T-helper 1 cell treated with Interleukin-12 subunit alpha and Interleukin-12 subunit beta and Interleukin-4 antibody, amounts not matched to agents 30 ng/mL and 1 ng/mL, for 36 hours (primary cell): ENCODE measurements at regions not wholly inside any gene's neighbourhood (a gene's known extent, or its start where the extent isn't known, plus 50 kb on each side); places are given as distances from the start of the nearest gene placed in this dataset.

ENCODE experiments used
- intact Hi-C: fragments of 100-400 bp; cut with micrococcal nuclease; formaldehyde crosslinking; loops from one replicate; pipeline ENCODE4 v1.15.1; 2024

DNA sequence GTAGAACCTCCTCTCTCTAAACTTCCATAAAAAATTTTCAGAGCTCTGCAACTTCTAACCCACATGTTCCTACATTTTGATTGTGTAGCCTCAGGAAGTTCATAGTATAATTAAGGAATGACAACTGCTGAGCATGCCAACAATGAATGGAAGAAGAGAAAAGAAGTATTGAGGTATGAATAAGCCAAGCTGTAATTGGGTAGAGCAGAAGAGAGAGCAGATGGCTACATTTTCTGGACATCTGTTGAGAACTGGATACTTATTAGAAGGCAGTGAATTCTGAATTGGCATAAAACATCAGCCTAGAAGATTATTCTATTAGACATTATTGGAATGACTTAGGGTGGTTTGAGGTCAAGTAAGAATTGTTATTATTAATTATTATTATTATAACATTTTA lies 728.3 kb upstream of the PHF14 start:
- intact Hi-C loops: no loop called here

GRCh38 chr7:10257438-10257837 lies 716.2 kb upstream of the PHF14 start:
- intact Hi-C loops: no loop called here

DNA sequence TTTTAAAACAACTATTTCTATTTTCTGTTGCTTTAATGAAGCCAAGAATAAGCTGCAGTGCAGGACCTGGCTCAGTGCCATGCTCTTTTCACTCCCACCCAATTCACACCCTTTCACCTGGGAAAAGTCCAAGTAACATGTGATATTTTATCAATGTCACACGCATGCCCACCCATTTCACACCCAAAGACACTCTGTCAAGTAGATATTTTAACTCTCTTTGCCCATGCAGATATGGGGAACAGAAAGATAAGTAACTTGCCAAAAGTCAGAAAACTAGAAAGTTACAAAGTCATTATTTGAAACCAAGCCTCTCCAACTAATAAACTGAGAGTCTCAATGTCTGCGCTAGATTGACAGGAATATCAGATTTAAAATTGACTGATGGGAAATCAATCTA lies 706.7 kb upstream of the PHF14 start:
- intact Hi-C loops: no loop called here

- intact Hi-C loops: no loop called here
Measured at GRCh38 chr7:10268034-10268433, 705.6 kb upstream of the PHF14 start.

DNA sequence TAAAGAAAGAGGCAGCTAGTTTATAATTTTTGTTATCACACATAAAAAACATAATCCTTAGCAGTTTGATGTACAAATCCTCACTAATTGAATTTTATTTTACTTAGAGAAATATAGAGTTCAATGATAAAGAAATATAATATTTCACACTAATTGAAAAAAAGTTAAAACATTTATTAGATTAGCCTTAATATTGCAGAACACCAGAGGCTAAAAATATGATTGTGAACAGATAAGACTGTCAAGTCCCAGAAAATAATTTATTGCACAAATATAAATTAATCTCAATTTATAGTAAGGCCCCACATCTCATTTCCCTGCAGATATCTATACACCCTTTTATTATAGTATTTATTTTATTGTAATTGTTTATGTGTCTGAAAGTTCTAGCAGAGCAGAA lies 690.8 kb upstream of the PHF14 start:
- intact Hi-C loops: no loop called here

DNA sequence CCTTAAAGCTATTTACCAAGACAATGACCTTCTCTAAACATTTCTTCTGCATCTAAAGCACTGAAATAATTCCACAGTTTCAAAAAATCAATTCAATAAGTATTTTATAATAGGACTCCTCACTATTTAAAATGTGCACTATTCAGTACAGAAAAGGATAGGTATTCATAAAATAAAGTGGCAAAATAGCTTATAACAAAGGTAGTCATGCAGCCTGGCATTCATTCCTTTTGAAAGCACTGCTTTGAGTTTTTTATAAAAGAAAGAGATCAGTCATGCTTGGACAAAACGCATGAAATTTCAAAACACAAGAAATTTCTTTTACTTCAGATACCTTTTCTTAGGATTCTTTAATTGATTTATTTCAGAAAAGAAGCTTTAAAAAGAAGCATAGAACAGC lies 689.7 kb upstream of the PHF14 start:
- intact Hi-C loops: no loop called here

- intact Hi-C loops: no loop called here
Measured at GRCh38 chr7:10299384-10299783, 674.3 kb upstream of the PHF14 start.

DNA sequence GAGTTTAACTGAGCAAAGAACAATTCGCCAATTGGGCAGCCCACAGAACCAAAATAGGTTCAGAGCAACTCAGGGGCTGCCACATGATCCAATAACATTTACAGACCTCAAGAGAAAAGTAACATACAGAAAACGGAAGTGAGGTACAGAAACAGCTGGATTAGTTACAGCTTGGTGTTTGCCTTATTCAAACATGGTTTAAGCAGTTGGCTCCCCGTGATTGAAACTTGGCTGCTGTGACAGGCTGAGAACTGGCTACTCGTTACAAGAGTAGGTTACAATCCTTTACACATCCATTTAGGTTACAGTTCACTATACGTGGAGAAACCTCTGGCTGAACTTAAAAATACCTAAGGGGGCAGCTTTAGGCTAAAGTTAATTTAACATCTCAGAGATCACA lies 673.1 kb upstream of the PHF14 start:
- intact Hi-C loops: no loop called here

- intact Hi-C loops: no loop called here
Measured at GRCh38 chr7:10308276-10308675, 665.4 kb upstream of the PHF14 start.

GRCh38 chr7:10312942-10313341 lies 660.7 kb upstream of the PHF14 start:
- intact Hi-C loops: no loop called here

- intact Hi-C loops: no loop called here
Measured at GRCh38 chr7:10315881-10316280, 657.8 kb upstream of the PHF14 start.

- intact Hi-C loops: no loop called here
Measured at GRCh38 chr7:10316488-10316887, 657.2 kb upstream of the PHF14 start.

DNA sequence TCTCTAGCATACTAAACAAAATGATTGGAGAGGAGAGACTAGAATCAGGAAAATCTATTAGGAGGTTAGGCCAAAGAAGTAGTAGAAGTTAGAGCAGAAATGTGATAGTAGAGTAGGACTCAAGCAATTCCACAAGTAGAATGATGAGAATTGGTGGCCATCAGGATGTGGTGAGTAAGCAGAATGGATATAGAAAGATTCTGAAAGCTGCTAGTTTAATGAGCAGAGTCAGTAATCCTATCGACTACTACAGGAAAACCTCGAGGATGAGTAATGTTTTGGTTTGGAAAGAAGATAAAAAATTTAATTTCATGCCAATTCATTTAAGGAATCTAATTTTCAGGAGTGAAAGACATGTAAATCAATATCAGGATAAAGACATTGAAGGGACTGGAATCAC lies 648.3 kb upstream of the PHF14 start:
- intact Hi-C loops: no loop called here

GRCh38 chr7:10343108-10343507 lies 630.6 kb upstream of the PHF14 start:
- intact Hi-C loops: no loop called here

GRCh38 chr7:10346032-10346431 lies 627.6 kb upstream of the PHF14 start:
- intact Hi-C loops: no loop called here

GRCh38 chr7:10355816-10356215 lies 617.9 kb upstream of the PHF14 start:
- intact Hi-C loops: no loop called here

- intact Hi-C loops: no loop called here
Measured at GRCh38 chr7:10360050-10360449, 613.6 kb upstream of the PHF14 start.

- intact Hi-C loops: no loop called here
Measured at GRCh38 chr7:10401793-10402192, 571.9 kb upstream of the PHF14 start.

GRCh38 chr7:10412422-10413019 lies 561.2 kb upstream of the PHF14 start:
- intact Hi-C loops: loop anchor here (1.0 to 2.0 kb wide), 3 partner anchors 477 to 932 kb away; no protein-coding TSS in a partner anchor

DNA sequence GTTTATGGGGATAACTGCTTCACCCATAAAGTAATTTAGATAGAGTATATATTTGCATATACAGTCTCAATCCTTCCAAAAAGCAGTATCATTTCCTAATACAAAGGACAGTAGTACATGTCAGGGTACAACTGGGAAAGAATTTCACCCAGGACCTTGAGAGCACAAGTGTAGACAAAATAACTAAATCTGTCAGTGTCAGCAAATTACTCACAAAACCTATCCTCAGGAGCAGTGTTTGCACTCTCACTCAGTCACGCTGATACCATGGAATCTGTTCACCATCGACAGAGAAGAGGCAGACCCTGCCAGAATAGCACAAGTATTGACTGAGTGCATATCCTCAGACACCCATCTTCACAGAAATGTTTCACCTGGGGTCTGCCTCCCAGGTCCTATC lies 554.7 kb upstream of the PHF14 start:
- intact Hi-C loops: no loop called here

GRCh38 chr7:10429031-10429430 lies 544.6 kb upstream of the PHF14 start:
- intact Hi-C loops: no loop called here

- intact Hi-C loops: no loop called here
Measured at GRCh38 chr7:10429511-10429910, 544.2 kb upstream of the PHF14 start.

DNA sequence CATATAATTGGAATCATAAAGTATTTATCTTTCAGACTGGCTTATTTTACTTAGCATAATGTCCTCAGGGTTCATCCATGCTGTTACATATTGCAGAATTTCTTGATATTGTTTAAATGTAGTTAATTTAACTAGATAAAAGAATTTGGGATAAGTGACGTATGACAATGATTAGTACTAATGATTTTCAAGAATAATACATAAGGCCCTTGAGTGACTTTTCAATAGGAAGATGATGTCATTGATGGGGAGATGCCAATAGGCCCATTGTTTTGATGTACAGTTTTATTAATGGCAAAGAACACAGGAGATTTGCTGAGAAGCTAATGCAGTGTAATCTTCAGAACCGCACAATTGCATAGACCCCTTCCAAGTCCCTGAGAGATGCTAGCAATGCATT lies 537.4 kb upstream of the PHF14 start:
- intact Hi-C loops: no loop called here

DNA sequence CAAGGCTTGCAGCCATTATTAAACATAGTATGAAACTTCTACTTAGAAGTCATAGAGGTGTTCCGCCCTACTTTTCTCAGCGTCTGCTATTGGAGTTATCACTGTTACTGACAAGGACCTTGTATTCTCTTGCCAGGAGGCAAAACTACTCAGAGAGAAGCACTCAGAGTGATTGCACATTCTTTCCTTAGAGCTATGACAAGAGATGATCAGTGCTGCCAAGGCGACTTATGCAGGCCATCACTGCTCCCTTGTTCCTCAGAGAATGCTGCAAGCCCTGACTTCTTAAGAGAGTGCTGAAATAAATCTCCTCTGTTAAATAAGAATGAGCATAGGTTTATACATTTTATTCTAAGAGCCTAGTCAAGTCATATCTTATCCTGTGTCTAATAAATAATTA lies 534.6 kb upstream of the PHF14 start:
- intact Hi-C loops: no loop called here
